Spleen (tissue), 11 donors: ENCODE measurements at regions not wholly inside any gene's neighbourhood (a gene's known extent, or its start where the extent isn't known, plus 50 kb on each side); places are given as distances from the start of the nearest gene placed in this dataset.

Experiments
- DNase-seq: peaks from one replicate; pipeline ENCODE4 v3.0.0-alpha.2; 2020
- H3K27ac ChIP-seq, 8 donors: fragments of 200-600 bp; sonication (generic) in 7 of 8; 1 replicate in 4 of 8; 2 replicates in 4 of 8; pipeline versions ENCODE4 v1.5.0 to v1.8.0; 2016 to 2021; ENCODE audit warnings: inconsistent platforms in 4 of 8, mild to moderate bottlenecking in 4 of 8, moderate library complexity in 1 of 8
- H3K27me3 ChIP-seq, 7 donors: fragments of 200-600 bp; sonication (generic) in 6 of 7; replicated peaks in 1 of 7; 1 replicate in 4 of 7; 2 replicates in 3 of 7; pipeline versions ENCODE4 v1.5.0 to v1.8.0; 2016 to 2021; ENCODE audit warnings: inconsistent platforms in 3 of 7, mild to moderate bottlenecking in 1 of 7
- H3K36me3 ChIP-seq, 6 donors: fragments of 200-600 bp; sonication (generic) in 5 of 6; 1 replicate in 4 of 6; 2 replicates in 2 of 6; pipeline versions ENCODE4 v1.5.0 to v1.8.0; 2016 to 2021; ENCODE audit warnings: inconsistent platforms in 2 of 6
- H3K4me1 ChIP-seq, 6 donors: fragments of 200-600 bp; sonication (generic) in 5 of 6; 1 replicate in 3 of 6; 2 replicates in 3 of 6; pipeline versions ENCODE4 v1.5.0 to v1.8.0; 2016 to 2021; ENCODE audit warnings: inconsistent platforms in 3 of 6
- H3K4me3 ChIP-seq, 8 donors: fragments of 200-600 bp; sonication (generic) in 7 of 8; 1 replicate in 4 of 8; 2 replicates in 4 of 8; pipeline versions ENCODE4 v1.5.0 to v1.8.0; 2016 to 2021; ENCODE audit warnings: inconsistent platforms in 4 of 8, mild to moderate bottlenecking in 4 of 8, moderate library complexity in 2 of 8
- H3K9me3 ChIP-seq, 8 donors: fragments of 200-600 bp; sonication (generic) in 7 of 8; 1 replicate in 4 of 8; 2 replicates in 4 of 8; pipeline versions ENCODE4 v1.5.0 to v1.8.0; 2016 to 2021; ENCODE audit warnings: inconsistent platforms in 4 of 8
- CTCF ChIP-seq, 11 experiments: fragments of 200-600 bp in 7 of 11; fragments of 450-650 bp in 4 of 11; sonication (generic) in 4 of 11; IDR thresholded peaks in 8 of 11; conservative IDR thresholded peaks in 3 of 11; 1 replicate in 7 of 11; 2 replicates in 4 of 11; pipeline versions ENCODE4 v1.4.0 to v1.8.0; 2016 to 2021; ENCODE audit warnings: antibody characterized with exemption in 11 of 11, inconsistent platforms in 4 of 11, mild to moderate bottlenecking in 1 of 11
- POLR2A ChIP-seq, 3 donors: fragments of 450-650 bp; IDR thresholded peaks; one replicate each; pipeline ENCODE4 v1.5.1; 2017; ENCODE audit warnings: antibody characterized with exemption in 3 of 3, mild to moderate bottlenecking in 1 of 3
- POLR2AphosphoS5 ChIP-seq, 3 donors: sonication (generic); formaldehyde crosslinking; IDR thresholded peaks; one replicate each; pipeline ENCODE4 v1.5.1; 2017; ENCODE audit warnings: antibody characterized with exemption in 3 of 3
- WGBS, 5 donors: extraction: QIAGEN DNeasy Blood & Tissue Kit in 3 of 5; methylation state at CpG; one replicate each; pipeline versions ENCODE4 v1.1.5 to v1.1.7; 2013 to 2018; 5-methylcytosine and 5-hydroxymethylcytosine counted together
- intact Hi-C: fragments of 100-400 bp; cut with DNase I; formaldehyde crosslinking; loops from one replicate; pipeline ENCODE4 v1.15.0; 2023; ENCODE audit warnings: low total_unique reads
- donor health status: healthy with polysubstance abuse.
- donor health status: DM: no; HTN: no; CAD: no; lungs with moderate emphysema.
- donor health status: DM: no; HTN: no; CAD: no.
- donor health status: Bipolar disorder and iron deficiency.
- donor health status: healthy.
- donor health status: DM: no; HTN: no; CAD: no.
- donor health status: DM: yes; HTN: yes; CAD: no.

GRCh38 chr18:47542551-47542950 lies 291.1 kb upstream of the SKOR2 start:
- WGBS, 5 donors: 65 to 73% (median 68%) methylated on average over 2 of the region's 2 CpGs
- H3K27ac ChIP-seq: no peak overlapping the region
- peaks cover 0 to 6% (median 0%) of the 10 kb centered on the region in 8 donors for H3K9me3 ChIP-seq
- no peaks in the 10 kb centered on the region for H3K4me1 ChIP-seq
- no peak overlapping the region for H3K4me3 ChIP-seq
- DNase-seq: no peak
- no peaks in the 10 kb centered on the region for H3K36me3 ChIP-seq
- no peak for TF ChIP-seq POLR2A (IDR thresholded peaks at IDR 0.05)
- TF ChIP-seq POLR2AphosphoS5 (IDR thresholded peaks at IDR 0.05): no peak
- no peak for TF ChIP-seq CTCF (IDR thresholded peaks at IDR 0.05 in 8 of 11, conservative IDR thresholded peaks at IDR 0.05 in 3 of 11)
- intact Hi-C loops: no loop called here
- H3K27me3 ChIP-seq: peaks cover 0 to 7% (median 0%) of the 10 kb centered on the region in 7 donors

- Histone ChIP-seq H3K4me1 (peaks cover 0 to 4% (median 0%) of the 10 kb centered on the region in 6 donors), H3K27me3 (peaks cover 0 to 63% (median 19%) of the 10 kb centered on the region in 7 donors), H3K9me3 (no peaks in the 10 kb centered on the region), H3K27ac (no peak overlapping the region), H3K36me3 (no peaks in the 10 kb centered on the region), H3K4me3 (peak overlapping the region in 1 of 8 donors; percentile 47)
- 7 to 14% (median 10%) methylated on average over 11 to 27 of the region's 27 CpGs for whole genome bisulfite sequencing, 5 donors
- intact Hi-C loops: no loop called here
- peak in 1 of 11 experiments; percentile 18 for TF ChIP-seq CTCF (IDR thresholded peaks at IDR 0.05 in 8 of 11, conservative IDR thresholded peaks at IDR 0.05 in 3 of 11)
- TF ChIP-seq POLR2A (IDR thresholded peaks at IDR 0.05): no peak
- no peak for DNase-seq
These were observed 280.3 kb upstream of the SKOR2 start for GRCh38 chr18:47531717-47532116.

- DNase-seq: no peak
These were observed 279.2 kb upstream of the SKOR2 start for GRCh38 chr18:47530695-47531094.

GRCh38 chr18:47528343-47528742 lies 276.9 kb upstream of the SKOR2 start:
- intact Hi-C loops: no loop called here

More at GRCh38 chr18:47530695-47531094, 279.2 kb upstream of the SKOR2 start:
- intact Hi-C loops: no loop called here
- Histone ChIP-seq H3K9me3 (no peaks in the 10 kb centered on the region), H3K27ac (no peak overlapping the region), H3K36me3 (no peaks in the 10 kb centered on the region), H3K4me1 (peaks cover 0 to 4% (median 0%) of the 10 kb centered on the region in 6 donors), H3K27me3 (peaks cover 0 to 64% (median 19%) of the 10 kb centered on the region in 7 donors), H3K4me3 (no peak overlapping the region)
- 65 to 93% (median 84%) methylated on average over 3 of the region's 3 CpGs for WGBS, 5 donors
- TF ChIP-seq POLR2A (IDR thresholded peaks at IDR 0.05) (no peak), POLR2AphosphoS5 (IDR thresholded peaks at IDR 0.05) (no peak), CTCF (IDR thresholded peaks at IDR 0.05 in 8 of 11, conservative IDR thresholded peaks at IDR 0.05 in 3 of 11) (no peak)

More at GRCh38 chr18:47528343-47528742, 276.9 kb upstream of the SKOR2 start:
- TF ChIP-seq POLR2AphosphoS5 (IDR thresholded peaks at IDR 0.05): no peak
- TF ChIP-seq POLR2A (IDR thresholded peaks at IDR 0.05): no peak
- TF ChIP-seq CTCF (IDR thresholded peaks at IDR 0.05 in 8 of 11, conservative IDR thresholded peaks at IDR 0.05 in 3 of 11): no peak
- H3K27ac ChIP-seq: no peak overlapping the region
- H3K4me1 ChIP-seq: peaks cover 0 to 4% (median 0%) of the 10 kb centered on the region in 6 donors
- no peaks in the 10 kb centered on the region for H3K36me3 ChIP-seq
- DNase-seq: no peak
- 77 to 85% (median 79%) methylated on average over 1 of the region's 1 CpG for WGBS, 5 donors
- H3K27me3 ChIP-seq: peaks cover 0 to 66% (median 19%) of the 10 kb centered on the region in 7 donors
- no peak overlapping the region for H3K4me3 ChIP-seq
- H3K9me3 ChIP-seq: no peaks in the 10 kb centered on the region
